K562 (cell line): ENCODE measurements at regions not wholly inside any gene's neighbourhood (a gene's known extent, or its start where the extent isn't known, plus 50 kb on each side); places are given as distances from the start of the nearest gene placed in this dataset.

ENCODE experiments used
- ATF2 ChIP-seq: sonication (generic); formaldehyde crosslinking; IDR thresholded peaks from 2 replicates; pipeline ENCODE4 v1.8.1; 2022; ENCODE audit warnings: missing genetic modification reagents
- CBX3 ChIP-seq, 2 experiments: IDR thresholded peaks; 1 replicate in 1 of 2; 2 replicates in 1 of 2; pipeline ENCODE4 v1.6.1; 2012; ENCODE audit warnings: inconsistent platforms in 2 of 2, low read length in 2 of 2, borderline replicate concordance in 1 of 2, control low read depth in 1 of 2
- DIDO1 ChIP-seq: fragments of 450-650 bp; IDR thresholded peaks from 2 replicates; pipeline ENCODE4 v1.6.1; 2016; ENCODE audit warnings: low read depth, missing biosample characterization, missing genetic modification characterization
- MED1 ChIP-seq: sonication (generic); formaldehyde crosslinking; IDR thresholded peaks from 2 replicates; pipeline ENCODE4 v1.8.1; 2023; ENCODE audit warnings: missing genetic modification reagents, borderline replicate concordance
- MGA ChIP-seq: fragments of 450-650 bp; IDR thresholded peaks from 2 replicates; pipeline ENCODE4 v1.6.1; 2016; ENCODE audit warnings: mild to moderate bottlenecking, moderate library complexity
- PCBP1 ChIP-seq: fragments of 200-400 bp; formaldehyde crosslinking; IDR thresholded peaks from 2 replicates; pipeline ENCODE4 v1.6.1; 2018; ENCODE audit warnings: mild to moderate bottlenecking, low read depth, low read length; ENCODE audit not compliant: poor library complexity, severe bottlenecking
- PCBP2 ChIP-seq: fragments of 200-400 bp; formaldehyde crosslinking; IDR thresholded peaks from 2 replicates; pipeline ENCODE4 v1.6.1; 2018; ENCODE audit warnings: low read length, low read depth, mild to moderate bottlenecking, moderate library complexity; ENCODE audit not compliant: poor library complexity, severe bottlenecking
- ZFP91 ChIP-seq: sonication (generic); formaldehyde crosslinking; IDR thresholded peaks from 2 replicates; pipeline ENCODE4 v1.8.0; 2022; ENCODE audit warnings: mild to moderate bottlenecking, missing genetic modification reagents

GRCh38 chr11:12611352-12611751 lies 62.9 kb upstream of the TEAD1 start (continued):
- TF ChIP-seq MGA, result no peak
- TF ChIP-seq MED1, result no peak
- TF ChIP-seq ATF2, result no peak
- TF ChIP-seq CBX3 (IDR thresholded peaks at IDR 0.05; ENCODE audit: borderline replicate concordance in 1 of 2, low read length in 2 of 2), result 0 out of 3 replicates have a peak, but pooled peaks of 1 of the 2 experiments have one; percentile 46
- no peak for TF ChIP-seq DIDO1 (tag)
- no peak for TF ChIP-seq ZFP91
- TF ChIP-seq PCBP1, result no peak
- no peak for TF ChIP-seq PCBP2
- TF ChIP-seq, all 486 proteins: peak for 4
